KMS-11 (cell line): ENCODE measurements at regions not wholly inside any gene's neighbourhood (a gene's known extent, or its start where the extent isn't known, plus 50 kb on each side); places are given as distances from the start of the nearest gene placed in this dataset.

ENCODE experiments used
- H2AFZ ChIP-seq: fragments of 200-600 bp; sonication (generic); 2 replicates; pipeline ENCODE4 v1.6.1; 2016; ENCODE audit warnings: antibody characterized with exemption, mixed run types, low read depth
- H3K27ac ChIP-seq: fragments of 200-600 bp; sonication (generic); 2 replicates; pipeline ENCODE4 v1.6.1; 2016; ENCODE audit warnings: mild to moderate bottlenecking, mixed run types
- H3K27me3 ChIP-seq: fragments of 200-600 bp; sonication (generic); 2 replicates; pipeline ENCODE4 v1.6.1; 2017; ENCODE audit warnings: mild to moderate bottlenecking, low read depth, mixed run types, moderate library complexity; ENCODE audit not compliant: insufficient read depth
- H3K36me3 ChIP-seq: fragments of 200-600 bp; sonication (generic); 2 replicates; pipeline ENCODE4 v1.6.1; 2017; ENCODE audit warnings: mild to moderate bottlenecking, mixed run types; ENCODE audit not compliant: insufficient read depth
- H3K4me1 ChIP-seq: fragments of 200-600 bp; sonication (generic); 2 replicates; pipeline ENCODE4 v1.6.1; 2016; ENCODE audit warnings: mild to moderate bottlenecking, low read depth, mixed run types; ENCODE audit not compliant: poor library complexity, severe bottlenecking
- H3K4me2 ChIP-seq: fragments of 200-600 bp; sonication (generic); 2 replicates; pipeline ENCODE4 v1.7.0; 2016; ENCODE audit warnings: mild to moderate bottlenecking, mixed run types
- H3K4me3 ChIP-seq: fragments of 200-600 bp; sonication (generic); IDR thresholded peaks from 2 replicates; pipeline ENCODE4 v1.6.1; 2017; ENCODE audit warnings: low read depth, low read length, mixed read lengths; ENCODE audit not compliant: insufficient read depth
- H3K79me2 ChIP-seq: fragments of 200-600 bp; sonication (generic); 2 replicates; pipeline ENCODE4 v1.6.1; 2016; ENCODE audit warnings: low read depth, mixed run types; ENCODE audit not compliant: insufficient read depth
- H3K9ac ChIP-seq: fragments of 200-600 bp; sonication (generic); 2 replicates; pipeline ENCODE4 v1.6.1; 2016; ENCODE audit warnings: mild to moderate bottlenecking, mixed run types
- H4K20me1 ChIP-seq: fragments of 200-600 bp; sonication (generic); 2 replicates; pipeline ENCODE4 v1.6.1; 2016; ENCODE audit warnings: mild to moderate bottlenecking, mixed run types; ENCODE audit not compliant: insufficient read depth
- TF ChIP-seq, protein P1 (sequence below): fragments of 200-600 bp; sonication (generic); conservative IDR thresholded peaks from 2 replicates; pipeline ENCODE4 v1.6.1; 2017; ENCODE audit warnings: low read depth, mild to moderate bottlenecking, antibody characterized with exemption, low read length, moderate library complexity, mixed read lengths

DNA sequence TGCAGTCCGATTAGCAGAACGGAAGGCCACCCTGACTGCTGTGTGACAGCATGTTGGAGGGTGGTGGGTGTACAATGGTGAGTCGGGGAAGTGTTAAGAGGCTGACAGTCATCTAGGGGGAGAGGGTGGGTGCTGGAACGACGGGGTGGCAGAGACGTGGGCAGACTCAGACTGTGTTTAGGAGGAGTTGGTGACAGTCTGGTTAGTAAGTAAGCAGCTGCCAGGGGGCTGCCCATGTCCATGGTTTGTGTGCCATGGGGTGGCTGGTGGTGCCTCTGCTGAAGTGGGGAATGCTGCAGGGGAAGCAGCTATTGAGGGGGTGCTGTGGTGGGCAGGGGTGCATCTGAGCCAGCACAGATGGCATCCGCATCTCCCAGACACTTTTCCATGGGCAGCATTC is 51.3 kb upstream of the BOD1 start:
- peaks cover 4% of the 10 kb centered on the region for H3K4me1 ChIP-seq
- H3K4me2 ChIP-seq = no peak overlapping the region
- H3K9ac ChIP-seq = no peak overlapping the region
- H2AFZ ChIP-seq = no peak overlapping the region
- no peaks in the 10 kb centered on the region for H3K36me3 ChIP-seq
- H3K27me3 ChIP-seq = no peaks in the 10 kb centered on the region
- H4K20me1 ChIP-seq = no peaks in the 10 kb centered on the region
- H3K27ac ChIP-seq = no peak overlapping the region
- TF ChIP-seq, protein P1, sequence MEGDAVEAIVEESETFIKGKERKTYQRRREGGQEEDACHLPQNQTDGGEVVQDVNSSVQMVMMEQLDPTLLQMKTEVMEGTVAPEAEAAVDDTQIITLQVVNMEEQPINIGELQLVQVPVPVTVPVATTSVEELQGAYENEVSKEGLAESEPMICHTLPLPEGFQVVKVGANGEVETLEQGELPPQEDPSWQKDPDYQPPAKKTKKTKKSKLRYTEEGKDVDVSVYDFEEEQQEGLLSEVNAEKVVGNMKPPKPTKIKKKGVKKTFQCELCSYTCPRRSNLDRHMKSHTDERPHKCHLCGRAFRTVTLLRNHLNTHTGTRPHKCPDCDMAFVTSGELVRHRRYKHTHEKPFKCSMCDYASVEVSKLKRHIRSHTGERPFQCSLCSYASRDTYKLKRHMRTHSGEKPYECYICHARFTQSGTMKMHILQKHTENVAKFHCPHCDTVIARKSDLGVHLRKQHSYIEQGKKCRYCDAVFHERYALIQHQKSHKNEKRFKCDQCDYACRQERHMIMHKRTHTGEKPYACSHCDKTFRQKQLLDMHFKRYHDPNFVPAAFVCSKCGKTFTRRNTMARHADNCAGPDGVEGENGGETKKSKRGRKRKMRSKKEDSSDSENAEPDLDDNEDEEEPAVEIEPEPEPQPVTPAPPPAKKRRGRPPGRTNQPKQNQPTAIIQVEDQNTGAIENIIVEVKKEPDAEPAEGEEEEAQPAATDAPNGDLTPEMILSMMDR = no peak
- no peaks in the 10 kb centered on the region for H3K79me2 ChIP-seq
- H3K4me3 ChIP-seq = no peak overlapping the region

DNA sequence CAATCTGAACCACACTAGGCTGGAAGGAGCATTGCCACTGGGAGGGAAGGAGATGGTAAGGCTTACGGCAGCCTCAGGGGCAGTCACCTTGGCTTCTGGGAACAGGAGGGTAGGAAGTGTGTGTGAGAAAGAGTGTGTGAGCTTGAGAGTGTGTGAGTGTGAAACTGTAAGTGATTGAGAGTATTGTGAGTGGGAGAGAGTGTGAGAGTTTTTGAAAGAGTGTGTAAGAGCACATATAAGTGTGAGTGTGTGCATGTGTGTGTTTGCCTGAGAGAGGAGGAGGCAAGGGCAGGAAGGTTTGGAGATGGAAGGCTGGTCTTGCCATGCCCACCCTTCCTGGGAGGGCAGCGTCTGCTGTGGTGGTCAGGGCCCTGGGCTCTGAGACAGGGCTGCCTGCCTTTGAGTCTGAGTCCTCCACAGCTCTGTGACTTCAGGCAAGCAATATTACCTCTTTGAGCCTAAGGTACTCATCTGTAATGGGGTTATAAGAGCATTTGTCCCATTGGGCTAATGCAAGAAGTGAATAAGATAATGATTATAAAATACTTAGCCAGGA is 51.9 kb upstream of the BOD1 start:
- Histone ChIP-seq H3K9ac (no peak overlapping the region), H3K4me2 (no peak overlapping the region), H2AFZ (no peak overlapping the region), H3K36me3 (no peaks in the 10 kb centered on the region), H3K4me3 (no peak overlapping the region), H4K20me1 (no peaks in the 10 kb centered on the region), H3K4me1 (peaks cover 4% of the 10 kb centered on the region), H3K27me3 (no peaks in the 10 kb centered on the region), H3K27ac (no peak overlapping the region), H3K79me2 (no peaks in the 10 kb centered on the region)
- TF ChIP-seq, protein P1 = no peak

DNA sequence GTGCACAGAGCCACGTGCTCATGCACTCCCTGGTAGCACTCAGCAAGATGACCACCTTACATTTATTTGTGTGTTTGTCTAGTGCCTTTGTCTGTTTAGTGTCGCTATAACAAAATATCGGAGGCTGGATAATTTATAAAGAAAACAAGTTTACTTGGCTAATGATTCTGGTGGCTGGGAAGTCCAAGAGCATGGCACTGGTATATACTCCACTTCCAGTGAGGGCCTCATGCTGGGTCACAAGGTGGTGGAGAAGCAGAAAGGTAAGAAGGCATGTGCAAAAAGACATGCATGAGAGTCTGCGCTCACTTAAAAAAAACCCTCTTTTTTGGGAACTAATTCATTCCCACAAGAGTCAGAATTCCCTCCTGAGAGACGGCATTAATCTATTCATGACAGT is 52.5 kb upstream of the BOD1 start:
- no peak overlapping the region for H3K4me3 ChIP-seq
- TF ChIP-seq, protein P1 = no peak
- no peak overlapping the region for H3K9ac ChIP-seq
- H3K27ac ChIP-seq = no peak overlapping the region
- H3K4me2 ChIP-seq = no peak overlapping the region
- no peaks in the 10 kb centered on the region for H3K79me2 ChIP-seq
- H3K4me1 ChIP-seq = peaks cover 4% of the 10 kb centered on the region
- no peaks in the 10 kb centered on the region for H3K27me3 ChIP-seq
- no peaks in the 10 kb centered on the region for H3K36me3 ChIP-seq
- H4K20me1 ChIP-seq = no peaks in the 10 kb centered on the region
- H2AFZ ChIP-seq = no peak overlapping the region

DNA sequence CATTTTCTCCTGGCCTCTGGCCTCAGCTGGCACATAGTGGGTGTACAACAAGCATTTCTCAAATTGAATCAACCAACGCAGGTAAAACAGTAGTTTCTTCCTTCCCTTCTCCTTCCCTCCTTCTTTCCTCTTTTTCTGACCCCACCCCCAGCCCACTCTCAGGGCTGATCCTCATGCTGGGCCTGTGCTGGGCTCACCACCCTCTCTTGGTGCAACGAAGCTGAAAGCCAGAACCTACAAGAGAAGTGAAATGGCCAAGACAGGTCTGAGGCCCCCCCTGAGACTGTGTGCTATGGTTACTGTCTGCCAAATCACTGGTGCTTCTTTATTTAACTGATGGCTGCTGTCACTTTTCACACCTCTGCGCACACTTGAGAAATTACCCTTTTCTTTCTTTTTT is 53.0 kb upstream of the BOD1 start:
- H4K20me1 ChIP-seq = no peaks in the 10 kb centered on the region
- TF ChIP-seq, protein P1 = no peak
- H3K36me3 ChIP-seq = no peaks in the 10 kb centered on the region
- H3K4me2 ChIP-seq = no peak overlapping the region
- no peak overlapping the region for H3K4me3 ChIP-seq
- no peaks in the 10 kb centered on the region for H3K27me3 ChIP-seq
- no peak overlapping the region for H3K9ac ChIP-seq
- H3K4me1 ChIP-seq = peaks cover 4% of the 10 kb centered on the region
- H3K79me2 ChIP-seq = no peaks in the 10 kb centered on the region
- no peak overlapping the region for H2AFZ ChIP-seq
- no peak overlapping the region for H3K27ac ChIP-seq
